ENCODE measurements at regions not wholly inside any gene's neighbourhood (a gene's known extent, or its start where the extent isn't known, plus 50 kb on each side); places are given as distances from the start of the nearest gene placed in this dataset.

- Histone ChIP-seq H3K4me3 (ENCODE audit: low read depth, low read length) (no peak overlapping the region), H3K9me3 (ENCODE audit: control insufficient read depth, insufficient read depth, low read length) (no peaks in the 10 kb centered on the region), H3K27ac (ENCODE audit: low read depth, low read length) (no peak overlapping the region), H3K27me3 (ENCODE audit: control insufficient read depth, insufficient read depth, low read length) (no peaks in the 10 kb centered on the region)
- POLR2A ChIA-PET, result no interaction called here
- DNase-seq (ENCODE audit: low read depth, low spot score), result no peak
- CTCF ChIA-PET, result interaction anchor here (0.6 kb wide), 1 partner anchor 14 kb away, joined by 3 read pairs; no protein-coding TSS in a partner anchor
- no peak for TF ChIP-seq CTCF (IDR thresholded peaks at IDR 0.05; ENCODE audit: low read depth, low read length)
Observed at GRCh38 chr13:86462011-86462410, 662.8 kb upstream of the SLITRK6 start.

- Histone ChIP-seq H3K27me3 (ENCODE audit: control insufficient read depth, insufficient read depth, low read length) (no peaks in the 10 kb centered on the region), H3K27ac (ENCODE audit: low read depth, low read length) (no peak overlapping the region), H3K4me3 (ENCODE audit: low read depth, low read length) (no peak overlapping the region), H3K9me3 (ENCODE audit: control insufficient read depth, insufficient read depth, low read length) (no peaks in the 10 kb centered on the region)
- ChIA-PET CTCF (no interaction called here), POLR2A (no interaction called here)
- no peak for TF ChIP-seq CTCF (IDR thresholded peaks at IDR 0.05; ENCODE audit: low read depth, low read length)
- DNase-seq (ENCODE audit: low read depth, low spot score), result no peak
Observed at GRCh38 chr13:86464193-86464592, 665.0 kb upstream of the SLITRK6 start.

- H3K27ac ChIP-seq (ENCODE audit: low read depth, low read length), result no peak overlapping the region
- no peaks in the 10 kb centered on the region for H3K9me3 ChIP-seq (ENCODE audit: control insufficient read depth, insufficient read depth, low read length)
- TF ChIP-seq CTCF (IDR thresholded peaks at IDR 0.05; ENCODE audit: low read depth, low read length), result no peak
Observed at GRCh38 chr13:86474971-86475370, 675.8 kb upstream of the SLITRK6 start.

GRCh38 chr13:86476656-86477055, 677.4 kb upstream of the SLITRK6 start:
- CTCF ChIA-PET, result interaction anchor here (0.6 kb wide), 1 partner anchor 45 kb away, joined by 3 read pairs; no protein-coding TSS in a partner anchor
- POLR2A ChIA-PET, result no interaction called here
- no peaks in the 10 kb centered on the region for H3K27me3 ChIP-seq (ENCODE audit: control insufficient read depth, insufficient read depth, low read length)
- no peak for TF ChIP-seq CTCF (IDR thresholded peaks at IDR 0.05; ENCODE audit: low read depth, low read length)
- H3K27ac ChIP-seq (ENCODE audit: low read depth, low read length), result no peak overlapping the region
- H3K9me3 ChIP-seq (ENCODE audit: control insufficient read depth, insufficient read depth, low read length), result no peaks in the 10 kb centered on the region
- no peak overlapping the region for H3K4me3 ChIP-seq (ENCODE audit: low read depth, low read length)
- no peak for DNase-seq (ENCODE audit: low read depth, low spot score)

More at GRCh38 chr13:86474971-86475370, 675.8 kb upstream of the SLITRK6 start:
- H3K4me3 ChIP-seq (ENCODE audit: low read depth, low read length), result no peak overlapping the region
- ChIA-PET CTCF (no interaction called here), POLR2A (no interaction called here)
- no peak for DNase-seq (ENCODE audit: low read depth, low spot score)
- H3K27me3 ChIP-seq (ENCODE audit: control insufficient read depth, insufficient read depth, low read length), result no peaks in the 10 kb centered on the region

- no peak for DNase-seq (ENCODE audit: low read depth, low spot score)
- Histone ChIP-seq H3K4me3 (ENCODE audit: low read depth, low read length) (no peak overlapping the region), H3K9me3 (ENCODE audit: control insufficient read depth, insufficient read depth, low read length) (no peaks in the 10 kb centered on the region), H3K27ac (ENCODE audit: low read depth, low read length) (no peak overlapping the region), H3K27me3 (ENCODE audit: control insufficient read depth, insufficient read depth, low read length) (no peaks in the 10 kb centered on the region)
- ChIA-PET CTCF (no interaction called here), POLR2A (no interaction called here)
- no peak for TF ChIP-seq CTCF (IDR thresholded peaks at IDR 0.05; ENCODE audit: low read depth, low read length)
Observed at GRCh38 chr13:86486582-86486981, 687.4 kb upstream of the SLITRK6 start.
